Spleen (tissue), 7 donors: ENCODE measurements at regions not wholly inside any gene's neighbourhood (a gene's known extent, or its start where the extent isn't known, plus 50 kb on each side); places are given as distances from the start of the nearest gene placed in this dataset.

Experiments
- POLR2AphosphoS5 ChIP-seq, 3 donors: sonication (generic); formaldehyde crosslinking; IDR thresholded peaks; one replicate each; pipeline ENCODE4 v1.5.1; 2017; ENCODE audit warnings: antibody characterized with exemption in 3 of 3
- TF ChIP-seq, protein P1 (sequence below), 11 experiments: fragments of 200-600 bp in 7 of 11; fragments of 450-650 bp in 4 of 11; sonication (generic) in 4 of 11; IDR thresholded peaks in 8 of 11; conservative IDR thresholded peaks in 3 of 11; 1 replicate in 7 of 11; 2 replicates in 4 of 11; pipeline versions ENCODE4 v1.4.0 to v1.8.0; 2016 to 2021; ENCODE audit warnings: antibody characterized with exemption in 11 of 11, inconsistent platforms in 4 of 11, mild to moderate bottlenecking in 1 of 11
- donor health status: DM: no; HTN: no; CAD: no; lungs with moderate emphysema.
- donor health status: DM: no; HTN: no; CAD: no.
- donor health status: DM: no; HTN: no; CAD: no.

DNA sequence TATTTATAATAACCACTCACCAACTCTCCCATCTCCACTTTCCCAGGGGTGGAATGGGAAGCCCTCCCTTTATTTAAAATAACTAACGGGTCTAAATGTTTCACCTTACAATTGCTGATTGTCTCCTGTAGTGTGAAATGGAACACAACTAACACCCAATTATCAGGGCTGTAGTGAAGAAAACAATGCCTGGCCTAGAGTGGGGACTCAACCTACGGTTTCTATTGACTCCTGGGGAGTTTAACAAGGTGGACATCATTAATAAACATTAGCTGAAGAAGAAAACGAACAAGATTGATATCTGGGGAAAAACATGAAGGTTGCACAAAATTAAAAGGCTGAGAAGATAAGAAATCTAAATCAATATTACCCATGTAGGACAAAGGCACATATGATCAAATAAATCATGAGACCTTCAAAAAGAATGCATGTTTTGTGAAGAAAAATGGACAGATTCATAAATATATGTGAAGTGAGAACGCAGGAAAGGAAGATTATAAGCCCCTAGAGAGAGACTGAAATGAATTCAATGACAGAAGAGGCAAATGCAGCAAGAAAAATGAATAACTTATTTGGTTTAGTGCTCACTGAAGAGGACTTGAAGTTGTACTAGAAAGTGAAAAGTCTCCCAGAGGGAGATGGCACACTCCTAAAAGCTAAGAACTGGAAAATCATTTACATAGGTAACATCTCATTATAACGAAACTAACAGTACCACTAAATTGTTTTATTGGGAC lies 593.0 kb upstream of the AADAT start:
- TF ChIP-seq, protein P1, sequence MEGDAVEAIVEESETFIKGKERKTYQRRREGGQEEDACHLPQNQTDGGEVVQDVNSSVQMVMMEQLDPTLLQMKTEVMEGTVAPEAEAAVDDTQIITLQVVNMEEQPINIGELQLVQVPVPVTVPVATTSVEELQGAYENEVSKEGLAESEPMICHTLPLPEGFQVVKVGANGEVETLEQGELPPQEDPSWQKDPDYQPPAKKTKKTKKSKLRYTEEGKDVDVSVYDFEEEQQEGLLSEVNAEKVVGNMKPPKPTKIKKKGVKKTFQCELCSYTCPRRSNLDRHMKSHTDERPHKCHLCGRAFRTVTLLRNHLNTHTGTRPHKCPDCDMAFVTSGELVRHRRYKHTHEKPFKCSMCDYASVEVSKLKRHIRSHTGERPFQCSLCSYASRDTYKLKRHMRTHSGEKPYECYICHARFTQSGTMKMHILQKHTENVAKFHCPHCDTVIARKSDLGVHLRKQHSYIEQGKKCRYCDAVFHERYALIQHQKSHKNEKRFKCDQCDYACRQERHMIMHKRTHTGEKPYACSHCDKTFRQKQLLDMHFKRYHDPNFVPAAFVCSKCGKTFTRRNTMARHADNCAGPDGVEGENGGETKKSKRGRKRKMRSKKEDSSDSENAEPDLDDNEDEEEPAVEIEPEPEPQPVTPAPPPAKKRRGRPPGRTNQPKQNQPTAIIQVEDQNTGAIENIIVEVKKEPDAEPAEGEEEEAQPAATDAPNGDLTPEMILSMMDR (IDR thresholded peaks at IDR 0.05 in 8 of 11, conservative IDR thresholded peaks at IDR 0.05 in 3 of 11), result no peak
- no peak for TF ChIP-seq POLR2AphosphoS5 (IDR thresholded peaks at IDR 0.05)
